ENCODE measurements at regions not wholly inside any gene's neighbourhood (a gene's known extent, or its start where the extent isn't known, plus 50 kb on each side); places are given as distances from the start of the nearest gene placed in this dataset.

DNA sequence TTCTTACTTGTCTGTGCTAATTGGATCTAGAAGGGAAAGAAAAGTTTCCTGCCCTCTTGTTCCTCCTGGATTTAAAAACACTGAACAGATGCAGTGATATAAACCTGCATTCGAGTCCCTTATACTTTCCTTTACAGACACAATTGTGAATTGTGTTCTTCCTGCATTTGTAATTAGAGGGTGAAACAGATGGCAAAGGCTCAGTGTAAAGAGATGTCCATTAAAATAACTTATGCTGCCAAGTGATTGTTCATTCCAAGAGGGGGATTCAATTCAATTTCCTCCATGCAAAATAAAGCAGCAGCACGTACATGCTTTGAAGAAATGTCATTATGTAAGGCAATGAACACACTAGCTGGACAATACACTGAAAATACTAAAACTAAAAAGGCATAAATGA is 248.3 kb upstream of the LRIG3 start:
- Histone ChIP-seq H3K27ac (ENCODE audit: low read depth, low read length) (no peak overlapping the region), H3K4me2 (ENCODE audit: low read length) (no peak overlapping the region), H3K4me3 (ENCODE audit: low read length) (no peak overlapping the region), H3K27me3 (ENCODE audit: control insufficient read depth, low read length) (no peaks in the 10 kb centered on the region), H3K4me1 (ENCODE audit: control insufficient read depth, low read length) (no peaks in the 10 kb centered on the region), H3F3A (ENCODE audit: control insufficient read depth, insufficient read depth) (no peaks in the 10 kb centered on the region), H3K9me2 (replicated peaks; ENCODE audit: control insufficient read depth, low read length) (no peaks in the 10 kb centered on the region), H3K79me2 (ENCODE audit: control insufficient read depth, low read length) (no peaks in the 10 kb centered on the region), H3K36me3 (ENCODE audit: control insufficient read depth, low read length) (no peaks in the 10 kb centered on the region), H3K9me3 (ENCODE audit: control insufficient read depth, insufficient read depth, low read length) (no peaks in the 10 kb centered on the region), H4K20me1 (ENCODE audit: control insufficient read depth, insufficient read depth, low read depth, low read length) (no peaks in the 10 kb centered on the region)
- TF ChIP-seq, protein P1, sequence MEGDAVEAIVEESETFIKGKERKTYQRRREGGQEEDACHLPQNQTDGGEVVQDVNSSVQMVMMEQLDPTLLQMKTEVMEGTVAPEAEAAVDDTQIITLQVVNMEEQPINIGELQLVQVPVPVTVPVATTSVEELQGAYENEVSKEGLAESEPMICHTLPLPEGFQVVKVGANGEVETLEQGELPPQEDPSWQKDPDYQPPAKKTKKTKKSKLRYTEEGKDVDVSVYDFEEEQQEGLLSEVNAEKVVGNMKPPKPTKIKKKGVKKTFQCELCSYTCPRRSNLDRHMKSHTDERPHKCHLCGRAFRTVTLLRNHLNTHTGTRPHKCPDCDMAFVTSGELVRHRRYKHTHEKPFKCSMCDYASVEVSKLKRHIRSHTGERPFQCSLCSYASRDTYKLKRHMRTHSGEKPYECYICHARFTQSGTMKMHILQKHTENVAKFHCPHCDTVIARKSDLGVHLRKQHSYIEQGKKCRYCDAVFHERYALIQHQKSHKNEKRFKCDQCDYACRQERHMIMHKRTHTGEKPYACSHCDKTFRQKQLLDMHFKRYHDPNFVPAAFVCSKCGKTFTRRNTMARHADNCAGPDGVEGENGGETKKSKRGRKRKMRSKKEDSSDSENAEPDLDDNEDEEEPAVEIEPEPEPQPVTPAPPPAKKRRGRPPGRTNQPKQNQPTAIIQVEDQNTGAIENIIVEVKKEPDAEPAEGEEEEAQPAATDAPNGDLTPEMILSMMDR (IDR thresholded peaks at IDR 0.05; ENCODE audit: low read depth, low read length, poor library complexity, severe bottlenecking), result no peak
- no peak for TF ChIP-seq EZH2phosphoT487 (IDR thresholded peaks at IDR 0.05; ENCODE audit: borderline replicate concordance, low read length)

DNA sequence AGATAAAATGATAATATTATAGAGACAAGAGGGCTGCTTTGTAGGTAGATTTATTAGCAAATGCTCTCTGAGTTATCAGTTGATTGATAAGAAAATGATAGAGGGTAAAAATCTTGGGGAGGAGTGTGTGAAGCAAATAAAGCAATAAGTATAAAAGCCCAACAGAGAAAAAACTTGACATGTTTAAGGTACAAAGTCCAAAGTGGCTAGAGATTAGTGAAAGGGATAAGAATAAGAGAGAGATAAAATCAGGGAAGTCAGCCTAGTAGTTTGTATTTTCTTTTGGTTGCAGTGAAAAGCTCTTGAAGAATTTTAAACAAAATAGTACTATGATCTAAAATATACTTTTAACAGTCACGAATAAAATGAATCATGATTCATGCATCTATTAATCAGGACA is 246.2 kb upstream of the LRIG3 start:
- H3F3A ChIP-seq (ENCODE audit: control insufficient read depth, insufficient read depth), result no peaks in the 10 kb centered on the region
- TF ChIP-seq, protein P1 (IDR thresholded peaks at IDR 0.05; ENCODE audit: low read depth, low read length, poor library complexity, severe bottlenecking), result no peak
- TF ChIP-seq EZH2phosphoT487 (IDR thresholded peaks at IDR 0.05; ENCODE audit: borderline replicate concordance, low read length), result no peak

DNA sequence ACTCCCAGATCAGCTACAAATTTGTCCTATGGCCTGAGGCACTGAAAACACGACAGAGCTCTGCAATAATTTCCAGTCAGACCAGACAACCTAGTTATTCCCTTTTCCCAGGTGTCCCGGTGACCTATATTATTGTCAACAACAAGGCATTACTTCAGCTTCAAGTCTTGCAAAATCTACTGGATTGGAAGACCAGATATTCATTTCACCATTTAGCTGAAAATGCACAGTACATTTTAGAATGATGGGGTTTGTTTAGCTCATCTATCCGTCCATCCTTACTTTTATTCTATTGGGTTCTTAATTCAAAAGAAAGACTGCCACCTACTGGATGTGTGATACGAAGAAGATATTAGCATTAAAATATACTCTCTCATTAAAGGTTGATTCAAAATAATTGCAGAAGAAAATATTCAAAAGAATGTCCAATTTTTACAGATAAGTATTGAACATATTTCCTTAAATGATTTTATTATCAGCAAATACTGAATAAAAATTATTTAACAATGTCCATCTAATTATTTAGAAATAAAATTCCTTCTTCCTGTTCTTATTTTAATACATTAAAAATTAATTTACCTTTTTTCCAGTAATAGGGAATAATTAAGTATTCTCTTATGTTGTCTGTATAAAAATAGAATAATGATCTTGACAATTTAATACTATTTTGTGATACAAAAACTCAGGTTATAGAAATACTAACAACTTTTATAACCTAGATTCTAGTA is 244.9 kb upstream of the LRIG3 start:
- H3K4me2 ChIP-seq (ENCODE audit: low read length), result no peak overlapping the region
- no peak for TF ChIP-seq EZH2phosphoT487 (IDR thresholded peaks at IDR 0.05; ENCODE audit: borderline replicate concordance, low read length)
- TF ChIP-seq, protein P1 (IDR thresholded peaks at IDR 0.05; ENCODE audit: low read depth, low read length, poor library complexity, severe bottlenecking), result peak; percentile 69
- no peak overlapping the region for H3K4me3 ChIP-seq (ENCODE audit: low read length)
- H3K27ac ChIP-seq (ENCODE audit: low read depth, low read length), result no peak overlapping the region
- no peaks in the 10 kb centered on the region for H4K20me1 ChIP-seq (ENCODE audit: control insufficient read depth, insufficient read depth, low read depth, low read length)
- H3K36me3 ChIP-seq (ENCODE audit: control insufficient read depth, low read length), result no peaks in the 10 kb centered on the region
- H3K27me3 ChIP-seq (ENCODE audit: control insufficient read depth, low read length), result no peaks in the 10 kb centered on the region
- no peaks in the 10 kb centered on the region for H3K4me1 ChIP-seq (ENCODE audit: control insufficient read depth, low read length)
- H3F3A ChIP-seq (ENCODE audit: control insufficient read depth, insufficient read depth), result no peaks in the 10 kb centered on the region
- no peaks in the 10 kb centered on the region for H3K79me2 ChIP-seq (ENCODE audit: control insufficient read depth, low read length)
- H3K9me3 ChIP-seq (ENCODE audit: control insufficient read depth, insufficient read depth, low read length), result no peaks in the 10 kb centered on the region
- no peaks in the 10 kb centered on the region for H3K9me2 ChIP-seq (replicated peaks; ENCODE audit: control insufficient read depth, low read length)

More for the DNA sequence above, 246.2 kb upstream of the LRIG3 start:
- Histone ChIP-seq H4K20me1 (ENCODE audit: control insufficient read depth, insufficient read depth, low read depth, low read length) (no peaks in the 10 kb centered on the region), H3K27me3 (ENCODE audit: control insufficient read depth, low read length) (no peaks in the 10 kb centered on the region), H3K4me1 (ENCODE audit: control insufficient read depth, low read length) (no peaks in the 10 kb centered on the region), H3K4me2 (ENCODE audit: low read length) (no peak overlapping the region), H3K9me2 (replicated peaks; ENCODE audit: control insufficient read depth, low read length) (no peaks in the 10 kb centered on the region), H3K27ac (ENCODE audit: low read depth, low read length) (no peak overlapping the region), H3K79me2 (ENCODE audit: control insufficient read depth, low read length) (no peaks in the 10 kb centered on the region), H3K36me3 (ENCODE audit: control insufficient read depth, low read length) (no peaks in the 10 kb centered on the region), H3K4me3 (ENCODE audit: low read length) (no peak overlapping the region), H3K9me3 (ENCODE audit: control insufficient read depth, insufficient read depth, low read length) (no peaks in the 10 kb centered on the region)
